ENCODE measurements at regions not wholly inside any gene's neighbourhood (a gene's known extent, or its start where the extent isn't known, plus 50 kb on each side); places are given as distances from the start of the nearest gene placed in this dataset.

- DNase-seq = no peak
Observed at GRCh38 chr18:37964885-37965571, 399.4 kb upstream of the CELF4 start.

- DNase-seq = no peak
Observed at GRCh38 chr18:37963837-37964236, 398.2 kb upstream of the CELF4 start.

GRCh38 chr18:37962316-37962966, 396.8 kb upstream of the CELF4 start:
- DNase-seq = no peak

GRCh38 chr18:37958499-37958898, 392.9 kb upstream of the CELF4 start:
- DNase-seq = no peak

- DNase-seq = no peak
Observed at GRCh38 chr18:37956902-37957301, 391.3 kb upstream of the CELF4 start.

- no peak for DNase-seq
Observed at GRCh38 chr18:37956020-37956419, 390.4 kb upstream of the CELF4 start.

GRCh38 chr18:37955201-37955600, 389.6 kb upstream of the CELF4 start:
- DNase-seq = no peak

GRCh38 chr18:37953876-37954275, 388.3 kb upstream of the CELF4 start:
- no peak for DNase-seq

- no peak for DNase-seq
Observed at GRCh38 chr18:37948471-37948870, 382.9 kb upstream of the CELF4 start.

- no peak for DNase-seq
Observed at GRCh38 chr18:37946324-37946723, 380.7 kb upstream of the CELF4 start.

GRCh38 chr18:37944700-37945270, 379.2 kb upstream of the CELF4 start:
- no peak for DNase-seq

- DNase-seq = no peak
Observed at GRCh38 chr18:37937287-37937686, 371.7 kb upstream of the CELF4 start.

- DNase-seq = no peak
Observed at GRCh38 chr18:37935086-37935485, 369.5 kb upstream of the CELF4 start.

- no peak for DNase-seq
Observed at GRCh38 chr18:37930640-37931039, 365.0 kb upstream of the CELF4 start.

- no peak for DNase-seq
Observed at GRCh38 chr18:37922162-37922561, 356.6 kb upstream of the CELF4 start.

- DNase-seq = no peak
Observed at GRCh38 chr18:37920865-37921264, 355.3 kb upstream of the CELF4 start.

GRCh38 chr18:37913051-37913450, 347.5 kb upstream of the CELF4 start:
- DNase-seq = no peak

- no peak for DNase-seq
Observed at GRCh38 chr18:37902344-37902743, 336.7 kb upstream of the CELF4 start.

GRCh38 chr18:37900326-37900725, 334.7 kb upstream of the CELF4 start:
- no peak for DNase-seq

GRCh38 chr18:37889963-37890362, 324.4 kb upstream of the CELF4 start:
- DNase-seq = no peak

- DNase-seq = no peak
Observed at GRCh38 chr18:37874721-37875120, 309.1 kb upstream of the CELF4 start.

- DNase-seq = no peak
Observed at GRCh38 chr18:37873416-37873815, 307.8 kb upstream of the CELF4 start.

GRCh38 chr18:37872562-37872961, 307.0 kb upstream of the CELF4 start:
- no peak for DNase-seq

- no peak for DNase-seq
Observed at GRCh38 chr18:37871561-37871960, 306.0 kb upstream of the CELF4 start.

- DNase-seq = no peak
Observed at GRCh38 chr18:37869051-37869450, 303.5 kb upstream of the CELF4 start.

Data from CD4-positive, alpha-beta T cell treated with Interleukin-4 for 4 hours (primary cell).